Loucy (cell line): ENCODE measurements at regions not wholly inside any gene's neighbourhood (a gene's known extent, or its start where the extent isn't known, plus 50 kb on each side); places are given as distances from the start of the nearest gene placed in this dataset.

Experiments
- H2AFZ ChIP-seq: fragments of 200-600 bp; sonication (generic); 2 replicates; pipeline ENCODE4 v1.6.0; 2016; ENCODE audit warnings: antibody characterized with exemption, mild to moderate bottlenecking, low read length, moderate library complexity
- H3F3A ChIP-seq: fragments of 200-600 bp; 2 replicates; pipeline ENCODE4 v1.6.0; 2016; ENCODE audit warnings: antibody characterized with exemption, low read depth, mild to moderate bottlenecking
- H3K27me3 ChIP-seq: fragments of 200-600 bp; sonication (generic); 2 replicates; pipeline ENCODE4 v1.6.1; 2014; ENCODE audit warnings: low read length, mild to moderate bottlenecking; ENCODE audit not compliant: insufficient read depth, poor library complexity, severe bottlenecking
- H3K36me3 ChIP-seq: fragments of 200-600 bp; sonication (generic); 2 replicates; pipeline ENCODE4 v1.6.1; 2016; ENCODE audit warnings: low read length; ENCODE audit not compliant: insufficient read depth
- H3K4me1 ChIP-seq: fragments of 200-600 bp; sonication (generic); 2 replicates; pipeline ENCODE4 v1.5.1; 2014; ENCODE audit warnings: low read length, mild to moderate bottlenecking; ENCODE audit not compliant: insufficient read depth, poor library complexity, severe bottlenecking
- H3K4me2 ChIP-seq: fragments of 200-600 bp; sonication (generic); 2 replicates; pipeline ENCODE4 v1.6.0; 2014; ENCODE audit warnings: antibody characterized with exemption, low read length, low read depth, mild to moderate bottlenecking; ENCODE audit not compliant: poor library complexity, severe bottlenecking
- H3K4me3 ChIP-seq: fragments of 200-600 bp; sonication (generic); 2 replicates; pipeline ENCODE4 v1.5.1; 2014; ENCODE audit warnings: low read length, mild to moderate bottlenecking, mixed read lengths; ENCODE audit not compliant: poor library complexity, severe bottlenecking
- H3K79me2 ChIP-seq: fragments of 200-600 bp; sonication (generic); 2 replicates; pipeline ENCODE4 v1.6.1; 2014; ENCODE audit warnings: low read length; ENCODE audit not compliant: insufficient read depth
- H3K9ac ChIP-seq: fragments of 200-600 bp; sonication (generic); 2 replicates; pipeline ENCODE4 v1.6.0; 2014; ENCODE audit warnings: mild to moderate bottlenecking, low read depth, low read length, moderate library complexity; ENCODE audit not compliant: poor library complexity, severe bottlenecking
- H3K9me2 ChIP-seq: fragments of 200-600 bp; sonication (generic); replicated peaks from 2 replicates; pipeline ENCODE4 v1.6.1; 2016; ENCODE audit warnings: low read depth, low read length, mixed read lengths
- H3K9me3 ChIP-seq: fragments of 200-600 bp; sonication (generic); 2 replicates; pipeline ENCODE4 v1.6.1; 2014; ENCODE audit warnings: mild to moderate bottlenecking, antibody characterized with exemption, low read length, low read depth; ENCODE audit not compliant: insufficient read depth
- H4K20me1 ChIP-seq: fragments of 200-600 bp; sonication (generic); 2 replicates; pipeline ENCODE4 v1.6.0; 2014; ENCODE audit warnings: antibody characterized with exemption, low read length, mild to moderate bottlenecking; ENCODE audit not compliant: insufficient read depth, poor library complexity, severe bottlenecking
- EZH2phosphoT487 ChIP-seq: fragments of 200-600 bp; IDR thresholded peaks from 2 replicates; pipeline ENCODE4 v1.6.1; 2018; ENCODE audit warnings: antibody characterized with exemption, mild to moderate bottlenecking, moderate library complexity, borderline replicate concordance
- TF ChIP-seq, protein P1 (sequence below): fragments of 200-600 bp; sonication (generic); conservative IDR thresholded peaks from 2 replicates; pipeline ENCODE4 v1.5.1; 2014; ENCODE audit warnings: mild to moderate bottlenecking, antibody characterized with exemption, low read length

DNA sequence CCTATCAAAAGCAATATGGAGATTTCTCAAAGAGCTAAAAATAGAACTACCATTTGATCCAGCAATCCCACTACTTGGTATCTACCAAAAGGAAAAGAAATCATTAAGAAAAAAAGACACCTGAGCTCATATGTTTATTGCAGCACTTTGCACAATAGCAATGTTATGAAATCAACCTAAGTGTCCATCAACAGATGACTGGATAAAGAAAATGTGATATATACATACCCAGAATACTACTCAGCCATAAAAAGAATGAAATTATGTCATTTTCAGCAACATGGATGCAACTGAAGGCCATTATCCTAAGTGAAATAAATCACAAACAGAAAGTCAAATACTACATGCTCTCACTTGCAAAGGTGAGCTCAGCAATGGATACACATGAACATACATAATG is 1565.5 kb upstream of the RAG2 start:
- TF ChIP-seq, protein P1, sequence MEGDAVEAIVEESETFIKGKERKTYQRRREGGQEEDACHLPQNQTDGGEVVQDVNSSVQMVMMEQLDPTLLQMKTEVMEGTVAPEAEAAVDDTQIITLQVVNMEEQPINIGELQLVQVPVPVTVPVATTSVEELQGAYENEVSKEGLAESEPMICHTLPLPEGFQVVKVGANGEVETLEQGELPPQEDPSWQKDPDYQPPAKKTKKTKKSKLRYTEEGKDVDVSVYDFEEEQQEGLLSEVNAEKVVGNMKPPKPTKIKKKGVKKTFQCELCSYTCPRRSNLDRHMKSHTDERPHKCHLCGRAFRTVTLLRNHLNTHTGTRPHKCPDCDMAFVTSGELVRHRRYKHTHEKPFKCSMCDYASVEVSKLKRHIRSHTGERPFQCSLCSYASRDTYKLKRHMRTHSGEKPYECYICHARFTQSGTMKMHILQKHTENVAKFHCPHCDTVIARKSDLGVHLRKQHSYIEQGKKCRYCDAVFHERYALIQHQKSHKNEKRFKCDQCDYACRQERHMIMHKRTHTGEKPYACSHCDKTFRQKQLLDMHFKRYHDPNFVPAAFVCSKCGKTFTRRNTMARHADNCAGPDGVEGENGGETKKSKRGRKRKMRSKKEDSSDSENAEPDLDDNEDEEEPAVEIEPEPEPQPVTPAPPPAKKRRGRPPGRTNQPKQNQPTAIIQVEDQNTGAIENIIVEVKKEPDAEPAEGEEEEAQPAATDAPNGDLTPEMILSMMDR, result no peak
- no peak for TF ChIP-seq EZH2phosphoT487
- Histone ChIP-seq H3K79me2 (no peaks in the 10 kb centered on the region), H3K27me3 (no peaks in the 10 kb centered on the region), H3K4me3 (no peak overlapping the region), H4K20me1 (no peaks in the 10 kb centered on the region), H3F3A (no peaks in the 10 kb centered on the region), H3K9me2 (no peaks in the 10 kb centered on the region), H3K9ac (no peak overlapping the region), H3K36me3 (no peaks in the 10 kb centered on the region), H3K4me1 (no peaks in the 10 kb centered on the region), H3K4me2 (no peak overlapping the region), H3K9me3 (no peaks in the 10 kb centered on the region), H2AFZ (no peak overlapping the region)

DNA sequence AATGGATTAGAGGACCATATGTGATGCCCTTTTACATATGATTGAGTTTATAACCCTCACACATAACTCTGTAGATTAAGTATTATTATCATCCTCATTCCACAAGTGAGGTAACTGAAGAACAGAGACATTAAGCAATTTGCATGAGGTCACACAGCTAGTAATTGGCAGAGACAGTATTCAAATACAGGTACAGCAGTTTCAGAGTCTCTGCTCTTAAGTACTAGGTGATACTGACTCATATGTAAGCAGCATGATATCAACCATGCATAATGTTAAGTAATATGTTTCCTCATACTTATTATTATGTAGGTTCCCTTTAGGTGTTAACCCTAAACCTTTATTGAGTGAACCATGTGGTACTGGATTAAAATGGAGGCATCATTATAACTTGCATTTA is 1562.4 kb upstream of the RAG2 start:
- H3K9me3 ChIP-seq, result no peaks in the 10 kb centered on the region
- TF ChIP-seq, protein P1, result no peak
- TF ChIP-seq EZH2phosphoT487, result no peak
- no peaks in the 10 kb centered on the region for H3K27me3 ChIP-seq
- no peaks in the 10 kb centered on the region for H3K9me2 ChIP-seq
- no peaks in the 10 kb centered on the region for H3K4me1 ChIP-seq
- no peaks in the 10 kb centered on the region for H4K20me1 ChIP-seq
- no peaks in the 10 kb centered on the region for H3K36me3 ChIP-seq
- no peak overlapping the region for H3K4me2 ChIP-seq
- H3K9ac ChIP-seq, result no peak overlapping the region
- H3K4me3 ChIP-seq, result no peak overlapping the region
- no peaks in the 10 kb centered on the region for H3K79me2 ChIP-seq
- H2AFZ ChIP-seq, result no peak overlapping the region
- H3F3A ChIP-seq, result no peaks in the 10 kb centered on the region

DNA sequence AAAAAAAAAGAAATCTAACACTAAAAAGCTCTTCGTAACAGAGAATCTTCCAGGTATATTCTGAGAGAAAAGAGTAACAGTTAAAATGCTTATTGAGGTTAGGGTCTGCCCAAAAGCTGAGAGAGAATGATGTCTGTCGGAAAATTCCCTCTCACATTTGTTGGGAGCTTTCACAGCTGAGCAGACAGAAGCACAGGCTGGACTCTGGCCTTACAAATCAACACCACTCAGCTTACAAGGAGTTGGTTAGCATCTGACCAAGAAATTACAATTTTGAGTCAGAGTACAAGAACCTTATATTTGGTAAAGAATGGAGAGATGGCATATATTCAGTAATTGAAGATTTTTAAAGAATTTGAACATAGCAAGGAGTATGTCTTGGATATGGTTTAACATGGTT is 1561.0 kb upstream of the RAG2 start:
- Histone ChIP-seq H4K20me1 (no peaks in the 10 kb centered on the region), H3K4me2 (no peak overlapping the region), H2AFZ (no peak overlapping the region), H3K9me2 (no peaks in the 10 kb centered on the region), H3K4me1 (no peaks in the 10 kb centered on the region), H3K79me2 (no peaks in the 10 kb centered on the region), H3K9ac (no peak overlapping the region), H3F3A (no peaks in the 10 kb centered on the region), H3K36me3 (no peaks in the 10 kb centered on the region), H3K27me3 (no peaks in the 10 kb centered on the region), H3K4me3 (no peak overlapping the region), H3K9me3 (no peaks in the 10 kb centered on the region)
- no peak for TF ChIP-seq EZH2phosphoT487
- TF ChIP-seq, protein P1, result no peak
